IMR-90 (cell line): ENCODE measurements at regions not wholly inside any gene's neighbourhood (a gene's known extent, or its start where the extent isn't known, plus 50 kb on each side); places are given as distances from the start of the nearest gene placed in this dataset.

ENCODE experiments used
- ATAC-seq: fragments of 200-7000 bp; cut with Tn5 transposase; 2 replicates; pipeline ENCODE4 v1.9.1; 2020; ENCODE audit warnings: low read depth, mild to moderate bottlenecking, moderate library complexity
- BruUV-seq: library from RNA; stranded (reverse); fragments of 400-500 nt; replicated peaks from 2 replicates; lab custom pipeline; 2021; lab: Mats Ljungman, UMichigan
- CTCF ChIA-PET: fragments of 300-600 bp; formaldehyde crosslinking; extraction: SDS; loops from one replicate; lab custom pipeline; 2021; ENCODE audit warnings: antibody characterized with exemption; lab: Yijun Ruan, JAX
- POLR2A ChIA-PET: fragments of 300-600 bp; sonication (Branson Sonifier 250); formaldehyde crosslinking; loops from one replicate; lab custom pipeline; 2022; ENCODE audit warnings: antibody characterized with exemption; ENCODE audit not compliant: unreplicated experiment; lab: Charles Lee
- DNase-seq: peaks from one replicate; pipeline ENCODE4 v3.0.0; 2013
- H2AFZ ChIP-seq: replicated peaks from 2 replicates; pipeline ENCODE3; 2013; ENCODE audit warnings: low read length, mild to moderate bottlenecking; ENCODE audit not compliant: poor library complexity
- H2AK5ac ChIP-seq: 2 replicates; pipeline ENCODE4 v1.6.1; 2013; ENCODE audit warnings: low read depth, low read length, inconsistent platforms
- H2AK9ac ChIP-seq: replicated peaks from 2 replicates; pipeline ENCODE3; 2013; ENCODE audit warnings: mild to moderate bottlenecking, low read depth, low read length, moderate library complexity; ENCODE audit not compliant: poor library complexity
- H2BK120ac ChIP-seq: 2 replicates; pipeline ENCODE4 v1.6.1; 2013; ENCODE audit warnings: low read depth, low read length, inconsistent platforms
- H2BK15ac ChIP-seq: 3 replicates; pipeline ENCODE4 v1.6.1; 2013; ENCODE audit warnings: low read depth, low read length, inconsistent platforms
- H2BK20ac ChIP-seq: 2 replicates; pipeline ENCODE4 v1.6.1; 2013; ENCODE audit warnings: low read depth, mild to moderate bottlenecking, inconsistent platforms, low read length, moderate library complexity
- H2BK5ac ChIP-seq: 2 replicates; pipeline ENCODE4 v1.6.1; 2013; ENCODE audit warnings: mild to moderate bottlenecking, low read depth, low read length, inconsistent platforms; ENCODE audit not compliant: poor library complexity, severe bottlenecking
- H3K14ac ChIP-seq: replicated peaks from 2 replicates; pipeline ENCODE4 v1.6.1; 2013; ENCODE audit warnings: low read depth, low read length, inconsistent platforms
- H3K18ac ChIP-seq: 2 replicates; pipeline ENCODE4 v1.6.1; 2013; ENCODE audit warnings: low read depth, low read length, control low read depth
- H3K23ac ChIP-seq: 2 replicates; pipeline ENCODE4 v1.6.1; 2013; ENCODE audit warnings: low read depth, low read length, inconsistent platforms
- H3K27ac ChIP-seq: 2 replicates; pipeline ENCODE4 v1.5.1; 2013; ENCODE audit warnings: mild to moderate bottlenecking, control low read depth, low read length; ENCODE audit not compliant: insufficient read depth
- H3K27me3 ChIP-seq: 2 replicates; pipeline ENCODE4 v1.6.1; 2013; ENCODE audit warnings: low read length; ENCODE audit not compliant: control insufficient read depth, insufficient read depth
- H3K36me3 ChIP-seq: 2 replicates; pipeline ENCODE4 v1.6.1; 2013; ENCODE audit warnings: low read length, mixed read lengths; ENCODE audit not compliant: control insufficient read depth, insufficient read depth
- H3K4ac ChIP-seq: 2 replicates; pipeline ENCODE4 v1.6.1; 2013; ENCODE audit warnings: low read depth, low read length, inconsistent platforms
- H3K4me1 ChIP-seq: 2 replicates; pipeline ENCODE4 v1.6.1; 2013; ENCODE audit warnings: low read length, mixed read lengths; ENCODE audit not compliant: control insufficient read depth, insufficient read depth
- H3K4me2 ChIP-seq: 2 replicates; pipeline ENCODE4 v1.6.1; 2013; ENCODE audit warnings: low read depth, mild to moderate bottlenecking, control low read depth, low read length, moderate library complexity
- H3K4me3 ChIP-seq: 2 replicates; pipeline ENCODE4 v1.5.1; 2013; ENCODE audit warnings: low read depth, mild to moderate bottlenecking, control low read depth, low read length, moderate library complexity; ENCODE audit not compliant: insufficient read depth
- H3K56ac ChIP-seq: 2 replicates; pipeline ENCODE4 v1.6.1; 2013; ENCODE audit warnings: low read length, inconsistent platforms; ENCODE audit not compliant: insufficient read depth; ENCODE audit errors: extremely low read depth
- H3K79me1 ChIP-seq, 2 experiments: 2 replicates each; pipeline ENCODE4 v1.6.1; 2013; ENCODE audit warnings: low read length in 2 of 2, inconsistent platforms in 1 of 2, low read depth in 1 of 2
- H3K9ac ChIP-seq: 2 replicates; pipeline ENCODE4 v1.6.1; 2013; ENCODE audit warnings: low read depth, low read length, control low read depth
- H3K9me1 ChIP-seq: 2 replicates; pipeline ENCODE4 v1.6.1; 2013; ENCODE audit warnings: low read length, inconsistent platforms; ENCODE audit not compliant: insufficient read depth
- H3K9me3 ChIP-seq: 2 replicates; pipeline ENCODE4 v1.6.1; 2013; ENCODE audit warnings: low read length; ENCODE audit not compliant: control insufficient read depth, insufficient read depth
- H4K20me1 ChIP-seq: 2 replicates; pipeline ENCODE4 v1.6.1; 2013; ENCODE audit warnings: low read length, inconsistent platforms; ENCODE audit not compliant: insufficient read depth
- H4K5ac ChIP-seq: 2 replicates; pipeline ENCODE4 v1.6.1; 2013; ENCODE audit warnings: mild to moderate bottlenecking, low read depth, low read length, control low read depth
- H4K8ac ChIP-seq, 2 experiments: 2 replicates each; pipeline ENCODE4 v1.6.1; 2013; ENCODE audit warnings: low read depth in 2 of 2, low read length in 2 of 2, control low read depth in 1 of 2, inconsistent platforms in 1 of 2
- H4K91ac ChIP-seq: 2 replicates; pipeline ENCODE4 v1.6.1; 2013; ENCODE audit warnings: low read depth, low read length, inconsistent platforms; ENCODE audit not compliant: insufficient read depth
- BHLHE40 ChIP-seq: fragments of 150-350 bp; IDR thresholded peaks from 2 replicates; pipeline ENCODE4 v1.6.1; 2016; ENCODE audit warnings: mild to moderate bottlenecking, low read depth, low read length
- CEBPB ChIP-seq: IDR thresholded peaks from 2 replicates; pipeline ENCODE4 v1.6.1; 2012; ENCODE audit warnings: low read depth, low read length, improper control_type of control experiment
- FOS ChIP-seq: fragments of 150-350 bp; IDR thresholded peaks from 2 replicates; pipeline ENCODE4 v1.6.1; 2016; ENCODE audit warnings: low read depth, low read length
- MXI1 ChIP-seq: IDR thresholded peaks from 2 replicates; pipeline ENCODE4 v1.6.1; 2012; ENCODE audit warnings: low read depth, mild to moderate bottlenecking, low read length, moderate library complexity, borderline replicate concordance
- RCOR1 ChIP-seq: IDR thresholded peaks from 2 replicates; pipeline ENCODE4 v1.6.1; 2012; ENCODE audit warnings: mild to moderate bottlenecking, low read length, improper control_type of control experiment; ENCODE audit not compliant: insufficient replicate concordance
- RFX5 ChIP-seq: IDR thresholded peaks from 2 replicates; pipeline ENCODE4 v1.8.0; 2012; ENCODE audit warnings: low read depth, mild to moderate bottlenecking, low read length, moderate library complexity
- SMC3 ChIP-seq: fragments of 150-350 bp; IDR thresholded peaks from 2 replicates; pipeline ENCODE4 v1.6.1; 2016; ENCODE audit warnings: low read depth, mild to moderate bottlenecking, antibody characterized with exemption, low read length, moderate library complexity
- WGBS, 2 experiments: methylation state at CpG; one replicate each; pipeline versions ENCODE4 v1.1.5 to v1.1.7; 2013; ENCODE audit warnings: missing lambda C conversion rate in 2 of 2; ENCODE audit not compliant: insufficient read length in 1 of 2; ENCODE audit errors: extremely low coverage in 2 of 2; 5-methylcytosine and 5-hydroxymethylcytosine counted together
- dilution Hi-C: fragments of 300-500 bp; cut with HindIII; formaldehyde crosslinking; loops from one replicate; pipeline ENCODE4 v1.14.3; 2018; ENCODE audit warnings: low sequenced_read_pairs; ENCODE audit not compliant: unreplicated experiment
- in situ Hi-C: fragments of 300-500 bp; cut with MboI; formaldehyde crosslinking; loops from 3 replicates; pipeline ENCODE4 v1.14.3; 2019; ENCODE audit warnings: low sequenced_read_pairs, inconsistent platforms, mixed read lengths
- intact Hi-C: fragments of 100-400 bp; cut with micrococcal nuclease; formaldehyde crosslinking; loops from 2 replicates; pipeline ENCODE4 v1.10.0; 2022
- TF ChIP-seq, protein P1 (sequence below): conservative IDR thresholded peaks from 2 replicates; pipeline ENCODE4 v1.5.1; 2012; ENCODE audit warnings: mild to moderate bottlenecking, low read depth, low read length, improper control_type of control experiment

DNA sequence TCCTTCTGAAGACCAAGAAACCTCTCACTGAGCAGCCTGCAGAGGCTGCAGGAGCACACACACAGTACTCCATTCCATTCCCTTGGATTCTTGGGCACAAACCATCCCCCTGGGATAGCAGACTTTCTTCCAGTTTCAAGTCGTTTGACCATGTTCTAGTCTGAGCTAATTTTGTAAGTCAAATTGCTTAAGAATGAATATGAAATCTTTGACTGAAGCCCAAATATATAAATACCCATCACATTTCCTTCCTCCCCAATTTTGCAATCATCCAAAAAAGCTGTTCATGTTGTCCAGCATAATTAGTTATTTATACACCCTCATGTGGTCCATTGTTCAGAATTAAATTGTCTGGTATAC is 231.2 kb upstream of the TPRG1 start:
- no peak overlapping the region for H4K91ac ChIP-seq
- H3K9me1 ChIP-seq, result no peaks in the 10 kb centered on the region
- no peaks in the 10 kb centered on the region for H3K36me3 ChIP-seq
- DNase-seq (no peak), ATAC-seq (no peak)
- H3K9ac ChIP-seq, result no peak overlapping the region
- H2AK9ac ChIP-seq, result no peak overlapping the region
- no peak overlapping the region for H3K23ac ChIP-seq
- H2AFZ ChIP-seq, result no peak overlapping the region
- 0 out of 2 replicates have a peak, but pooled peaks cover 2% of the 10 kb centered on the region for H3K4me1 ChIP-seq
- ChIA-PET POLR2A (no interaction called here), CTCF (interaction anchor here (0.9 kb wide), 1 partner anchor 13 kb away, joined by 3 read pairs; no protein-coding TSS in a partner anchor)
- no peak overlapping the region for H3K4ac ChIP-seq
- H2BK15ac ChIP-seq, result no peak overlapping the region
- H2BK20ac ChIP-seq, result no peak overlapping the region
- no peak overlapping the region for H3K14ac ChIP-seq
- H2BK120ac ChIP-seq, result no peak overlapping the region
- no peak overlapping the region for H3K56ac ChIP-seq
- H4K20me1 ChIP-seq, result no peaks in the 10 kb centered on the region
- intact Hi-C loops (no loop called here), in situ Hi-C loops (no loop called here), dilution Hi-C loops (no loop called here)
- no TSS peak for BruUV-seq
- H3K27ac ChIP-seq, result no peak overlapping the region
- no CpG with 5 or more reads among the region's 1 CpG for WGBS, 2 experiments
- H3K79me1 ChIP-seq, result no peaks in the 10 kb centered on the region
- H2BK5ac ChIP-seq, result no peak overlapping the region
- H3K18ac ChIP-seq, result no peak overlapping the region
- TF ChIP-seq RCOR1 (no peak), CEBPB (no peak), BHLHE40 (no peak), MXI1 (no peak), RFX5 (no peak), FOS (no peak), SMC3 (no peak)
- TF ChIP-seq, protein P1, sequence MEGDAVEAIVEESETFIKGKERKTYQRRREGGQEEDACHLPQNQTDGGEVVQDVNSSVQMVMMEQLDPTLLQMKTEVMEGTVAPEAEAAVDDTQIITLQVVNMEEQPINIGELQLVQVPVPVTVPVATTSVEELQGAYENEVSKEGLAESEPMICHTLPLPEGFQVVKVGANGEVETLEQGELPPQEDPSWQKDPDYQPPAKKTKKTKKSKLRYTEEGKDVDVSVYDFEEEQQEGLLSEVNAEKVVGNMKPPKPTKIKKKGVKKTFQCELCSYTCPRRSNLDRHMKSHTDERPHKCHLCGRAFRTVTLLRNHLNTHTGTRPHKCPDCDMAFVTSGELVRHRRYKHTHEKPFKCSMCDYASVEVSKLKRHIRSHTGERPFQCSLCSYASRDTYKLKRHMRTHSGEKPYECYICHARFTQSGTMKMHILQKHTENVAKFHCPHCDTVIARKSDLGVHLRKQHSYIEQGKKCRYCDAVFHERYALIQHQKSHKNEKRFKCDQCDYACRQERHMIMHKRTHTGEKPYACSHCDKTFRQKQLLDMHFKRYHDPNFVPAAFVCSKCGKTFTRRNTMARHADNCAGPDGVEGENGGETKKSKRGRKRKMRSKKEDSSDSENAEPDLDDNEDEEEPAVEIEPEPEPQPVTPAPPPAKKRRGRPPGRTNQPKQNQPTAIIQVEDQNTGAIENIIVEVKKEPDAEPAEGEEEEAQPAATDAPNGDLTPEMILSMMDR, result no peak
- H3K4me2 ChIP-seq, result no peak overlapping the region
- H4K5ac ChIP-seq, result no peak overlapping the region
- H3K4me3 ChIP-seq, result no peak overlapping the region
- H4K8ac ChIP-seq, result no peak overlapping the region
- H2AK5ac ChIP-seq, result no peak overlapping the region
- no peaks in the 10 kb centered on the region for H3K27me3 ChIP-seq
- no peaks in the 10 kb centered on the region for H3K9me3 ChIP-seq
